Stimulated activated CD4-positive, alpha-beta T cell treated with anti-CD3 and anti-CD28 coated beads, Interleukin-15, amount 100 ng/mL, for 24 hours (primary cell): ENCODE measurements at regions not wholly inside any gene's neighbourhood (a gene's known extent, or its start where the extent isn't known, plus 50 kb on each side); places are given as distances from the start of the nearest gene placed in this dataset.

Source experiments
- DNase-seq: peaks from one replicate; pipeline ENCODE4 v3.0.0-alpha.2; 2020

- DNase-seq = no peak
Measured at GRCh38 chr10:44196336-44196735, 188.6 kb downstream of the CXCL12 start.

DNA sequence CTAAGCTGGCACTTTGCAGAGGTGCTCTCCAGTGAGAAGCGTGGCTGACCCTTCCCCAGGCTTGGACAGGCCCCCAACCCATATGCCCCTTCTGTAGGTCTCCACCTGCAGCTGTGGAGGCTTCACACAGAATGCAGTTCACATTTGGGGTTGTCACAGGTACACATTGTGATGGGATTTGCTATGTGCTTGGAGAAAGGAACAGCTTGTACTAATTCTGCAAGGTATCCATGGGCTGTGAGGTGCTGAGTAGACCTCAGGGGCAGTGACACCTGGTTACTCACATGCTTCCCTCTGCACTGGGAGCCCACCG, 188.9 kb downstream of the CXCL12 start:
- no peak for DNase-seq

DNA sequence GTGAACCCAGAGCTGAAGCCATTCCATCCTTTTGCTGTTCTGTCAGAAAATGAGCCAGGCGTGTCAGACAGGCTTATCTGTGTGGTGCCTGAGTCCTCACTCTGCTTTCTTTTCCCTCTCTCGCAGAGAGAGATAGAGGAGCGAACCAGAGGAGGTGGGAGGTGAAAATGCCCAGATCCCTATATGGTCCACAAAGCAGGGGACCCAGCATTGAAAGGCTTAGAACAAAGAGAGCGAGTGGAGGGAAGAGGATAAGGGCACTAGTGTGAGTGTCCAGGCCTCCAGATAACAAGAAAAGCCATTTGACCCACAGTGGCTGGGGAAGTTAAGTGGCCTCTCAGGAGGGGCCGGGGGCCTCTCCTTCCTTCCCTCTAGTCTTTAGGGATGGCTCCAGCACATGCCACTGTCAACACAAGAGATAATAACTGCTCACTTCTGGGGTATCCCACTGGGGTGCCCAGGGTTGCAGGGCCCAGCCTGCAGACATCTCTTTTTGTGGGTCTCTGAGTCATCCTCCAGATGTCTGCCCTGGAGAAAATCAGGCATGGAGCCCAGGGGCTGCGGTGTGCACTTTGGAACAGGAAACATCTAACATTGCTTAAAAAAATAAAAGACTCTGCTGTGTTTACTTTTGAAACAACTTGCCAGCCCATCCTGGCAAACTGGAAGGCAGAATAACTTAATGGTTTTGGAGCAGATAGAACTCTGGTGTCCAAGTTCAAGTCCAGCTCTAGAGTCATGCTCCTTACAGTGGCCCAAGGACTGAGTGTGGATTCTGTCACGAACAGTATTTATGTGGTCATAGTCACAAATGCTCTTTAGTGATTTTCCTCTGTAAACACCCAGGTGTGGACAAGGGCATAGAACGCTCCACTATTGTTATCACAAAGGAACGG, 189.5 kb downstream of the CXCL12 start:
- DNase-seq = no peak

GRCh38 chr10:44194435-44194834, 190.5 kb downstream of the CXCL12 start:
- DNase-seq = no peak

DNA sequence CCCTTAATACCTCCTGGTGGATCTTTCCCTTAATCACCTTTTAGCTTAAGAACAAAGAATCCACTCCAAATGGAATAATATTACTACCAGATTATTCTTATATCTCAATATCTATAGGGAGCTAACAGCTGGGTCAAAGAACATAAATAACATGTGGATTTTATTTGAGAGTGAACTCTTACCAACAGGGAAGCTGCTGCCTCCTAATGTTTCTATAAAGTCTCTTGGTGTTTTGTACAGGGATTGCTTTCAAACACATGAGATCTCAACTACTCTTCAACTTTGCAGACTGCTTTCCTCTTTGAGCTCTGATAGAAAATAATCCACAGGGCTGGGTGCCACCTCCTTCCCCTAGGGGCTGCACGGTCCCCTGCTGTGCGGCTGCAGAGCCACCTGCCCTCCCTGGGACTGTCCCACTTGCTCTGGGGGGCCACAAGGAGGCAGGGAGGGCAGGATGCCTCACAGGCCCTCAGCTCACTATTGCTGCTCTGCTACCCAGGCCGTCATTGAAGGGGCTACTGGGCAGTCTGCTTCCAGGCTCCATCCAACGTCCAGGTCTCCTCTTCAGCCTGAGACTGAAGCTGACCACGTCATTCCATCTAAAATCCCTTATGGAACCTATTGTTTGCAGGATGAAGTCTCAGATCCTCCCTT, 191.2 kb downstream of the CXCL12 start:
- DNase-seq = no peak

DNA sequence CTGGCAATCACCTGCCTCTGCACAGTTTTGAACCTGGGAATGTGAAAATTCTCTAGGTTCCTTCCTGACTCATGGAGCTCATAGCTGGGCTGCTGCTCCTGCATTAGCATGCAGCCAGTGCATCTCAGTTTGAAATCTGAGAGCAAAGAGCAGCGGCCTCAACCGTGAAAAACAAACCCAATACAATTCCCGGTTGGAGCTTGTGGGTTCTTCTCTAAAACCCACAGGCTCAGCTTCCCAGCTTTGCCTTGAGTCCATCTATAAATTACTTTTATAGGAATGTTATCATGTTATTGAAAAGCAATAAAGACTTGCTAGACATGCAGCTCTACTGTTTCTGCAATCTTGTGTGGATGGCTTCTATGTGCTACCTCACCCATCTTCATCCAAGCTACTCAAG, 191.7 kb downstream of the CXCL12 start:
- DNase-seq = no peak

GRCh38 chr10:44192435-44192834, 192.5 kb downstream of the CXCL12 start:
- DNase-seq = no peak

DNA sequence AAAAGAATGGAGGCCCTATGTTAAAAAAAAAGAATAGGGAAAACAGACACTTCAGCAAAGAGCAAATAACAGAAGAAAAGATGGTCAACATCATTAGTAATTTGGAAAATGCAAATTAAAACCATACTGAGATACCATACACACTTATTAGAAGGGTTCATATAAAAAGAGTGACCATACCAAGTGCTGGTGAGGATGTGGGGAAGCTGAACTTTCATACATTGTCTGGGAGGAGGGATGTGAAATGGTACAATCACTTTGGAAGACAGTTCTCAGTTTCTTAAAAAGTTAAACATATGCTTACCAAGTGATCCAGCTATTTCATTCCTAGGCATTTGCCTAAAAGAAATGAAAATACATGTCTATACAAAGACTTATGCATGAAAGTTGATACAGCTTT, 194.4 kb downstream of the CXCL12 start:
- DNase-seq = no peak

- DNase-seq = no peak
Measured at GRCh38 chr10:44186821-44187220, 198.1 kb downstream of the CXCL12 start.

- no peak for DNase-seq
Measured at GRCh38 chr10:44186150-44186549, 198.7 kb downstream of the CXCL12 start.

DNA sequence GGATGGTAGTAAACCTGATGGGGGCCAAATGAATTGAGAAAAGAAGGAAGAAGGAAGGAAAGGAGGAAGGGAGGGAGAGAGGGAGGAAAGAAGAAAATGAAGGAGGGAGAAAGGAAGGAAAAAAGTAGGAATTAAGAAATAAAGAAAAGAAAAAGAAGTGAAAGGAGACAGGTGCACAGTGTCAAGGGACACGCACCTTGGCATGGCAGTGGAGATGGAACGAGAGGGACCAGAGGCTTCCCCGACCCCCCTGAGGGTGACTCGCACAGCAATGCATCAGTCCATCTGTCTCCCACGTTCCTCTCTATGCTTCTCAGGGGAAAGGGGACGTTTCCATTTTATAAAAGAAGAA, 199.6 kb downstream of the CXCL12 start:
- no peak for DNase-seq

- DNase-seq = no peak
Measured at GRCh38 chr10:44184633-44185314, 200.1 kb downstream of the CXCL12 start.

DNA sequence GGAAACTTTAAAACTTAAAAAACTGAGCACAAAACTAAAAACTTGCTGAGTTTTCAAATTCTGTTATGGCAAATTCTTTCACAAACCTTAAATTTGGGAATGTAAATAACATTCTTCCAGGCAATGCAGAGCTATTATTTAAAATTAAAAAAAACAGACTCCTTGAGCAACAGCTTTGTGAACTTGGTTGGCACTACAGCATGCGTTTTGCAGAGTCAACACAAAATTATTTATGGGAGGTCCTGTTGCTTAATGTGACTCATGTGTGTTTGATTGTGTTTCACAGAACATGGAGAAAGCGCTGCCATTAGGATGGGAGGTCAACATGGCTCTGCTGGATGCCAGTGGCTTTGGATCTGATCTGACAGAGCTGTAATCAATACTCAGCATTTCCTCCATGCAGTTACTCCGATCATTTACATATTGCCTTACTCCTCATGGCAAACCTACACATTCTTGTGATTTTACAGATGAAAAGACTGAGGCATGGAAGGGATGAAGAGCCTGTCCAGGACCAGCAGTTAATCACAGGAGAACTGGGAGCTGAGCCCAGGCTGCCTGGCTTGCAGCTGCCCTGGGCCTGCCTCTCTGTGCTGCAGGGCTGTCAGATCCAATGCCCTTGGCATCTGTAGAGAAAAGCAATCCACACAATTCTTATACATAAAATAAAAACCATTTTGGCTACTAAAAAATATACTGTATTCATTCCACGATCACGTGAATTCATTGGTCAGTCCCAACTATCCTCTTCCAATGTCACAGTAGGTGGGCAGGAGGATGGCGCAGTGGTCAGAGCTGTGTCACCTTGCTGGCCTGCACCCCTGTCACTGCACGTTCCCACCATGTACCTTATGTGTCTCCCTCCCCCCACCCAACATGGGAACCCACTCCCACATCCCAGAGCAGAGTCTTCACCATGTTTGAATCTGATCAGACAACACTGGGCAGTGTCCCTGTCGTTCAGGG, 200.9 kb downstream of the CXCL12 start:
- no peak for DNase-seq

- DNase-seq = no peak
Measured at GRCh38 chr10:44182909-44183308, 202.0 kb downstream of the CXCL12 start.

DNA sequence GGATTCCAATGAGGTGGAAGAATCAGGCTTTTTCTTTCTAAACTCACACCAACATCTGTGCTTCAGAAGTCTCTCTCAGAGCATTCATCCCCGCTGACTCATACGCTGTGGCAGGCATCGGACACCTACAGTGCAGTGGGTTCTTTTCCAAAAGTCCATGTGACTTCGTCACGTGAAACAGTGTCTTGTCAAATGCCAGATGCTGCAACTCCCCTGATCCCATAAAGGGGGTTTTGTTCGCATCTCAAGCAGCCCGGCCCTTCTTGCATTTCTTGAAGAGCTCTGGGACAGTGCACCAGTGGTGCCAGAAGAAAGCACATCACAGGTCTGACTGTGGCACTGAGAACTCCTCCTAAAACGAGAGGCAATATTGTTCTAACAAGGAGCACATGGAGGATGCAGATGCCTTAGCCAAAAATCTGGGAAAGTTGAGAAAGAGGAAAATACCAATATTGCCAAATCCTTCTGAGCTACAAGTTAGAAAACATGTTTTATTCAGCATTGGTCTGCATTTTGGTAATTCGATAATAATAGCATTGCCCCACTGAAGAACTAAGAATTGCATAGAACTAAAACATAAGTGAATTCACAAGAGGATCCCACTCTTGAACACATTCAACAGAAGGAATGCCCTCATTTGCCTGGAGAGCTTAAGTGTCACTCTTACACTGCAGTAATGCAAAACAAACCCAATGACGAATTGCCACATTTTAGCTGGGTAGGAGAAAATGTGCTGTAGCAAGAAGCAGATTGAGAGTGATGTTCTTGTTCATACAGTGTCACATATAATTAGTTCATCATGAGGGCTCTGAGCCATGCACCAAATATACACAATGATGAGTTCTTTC, 204.4 kb downstream of the CXCL12 start:
- DNase-seq = no peak

GRCh38 chr10:44178856-44179255, 206.0 kb downstream of the CXCL12 start:
- no peak for DNase-seq

- no peak for DNase-seq
Measured at GRCh38 chr10:44178281-44178680, 206.6 kb downstream of the CXCL12 start.

DNA sequence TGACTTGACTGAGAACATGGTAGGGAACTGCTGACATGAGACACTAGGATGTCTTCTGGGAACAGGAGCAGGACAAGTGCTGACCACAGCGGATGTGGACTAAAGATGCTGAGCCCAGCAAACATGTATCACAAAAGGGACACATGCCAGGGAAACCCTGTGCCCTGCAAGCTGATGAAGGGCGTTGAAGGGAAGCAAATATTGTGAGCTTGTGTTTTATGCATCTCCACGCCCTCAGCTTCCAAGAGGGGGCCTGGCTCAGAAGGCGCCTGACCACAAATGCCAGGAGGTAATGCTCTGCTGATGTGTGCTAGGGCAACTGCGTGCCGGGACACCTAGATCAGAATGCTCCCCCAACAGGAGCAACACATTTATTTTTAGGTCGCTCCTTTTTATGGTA, 207.3 kb downstream of the CXCL12 start:
- DNase-seq = no peak

DNA sequence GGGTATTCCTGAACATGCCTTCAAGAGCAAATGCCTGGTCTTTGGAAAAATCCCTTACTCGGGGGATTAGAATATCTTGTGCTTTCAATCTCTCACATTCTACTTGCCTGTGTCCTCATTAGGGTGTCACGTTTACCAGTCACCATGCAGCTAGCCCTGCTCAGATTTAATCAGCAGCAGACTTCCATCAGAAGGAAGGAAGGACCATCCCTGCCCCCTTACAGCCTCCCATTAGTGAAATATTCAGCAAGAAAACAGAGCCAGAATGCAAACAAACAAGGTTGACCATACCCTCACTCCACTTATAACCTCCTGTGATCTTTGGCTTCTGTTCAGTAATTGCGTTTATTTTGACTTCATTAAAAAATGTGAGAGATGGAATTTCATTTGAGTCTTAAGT, 208.6 kb downstream of the CXCL12 start:
- no peak for DNase-seq

GRCh38 chr10:44173608-44173894, 211.3 kb downstream of the CXCL12 start:
- DNase-seq = no peak

DNA sequence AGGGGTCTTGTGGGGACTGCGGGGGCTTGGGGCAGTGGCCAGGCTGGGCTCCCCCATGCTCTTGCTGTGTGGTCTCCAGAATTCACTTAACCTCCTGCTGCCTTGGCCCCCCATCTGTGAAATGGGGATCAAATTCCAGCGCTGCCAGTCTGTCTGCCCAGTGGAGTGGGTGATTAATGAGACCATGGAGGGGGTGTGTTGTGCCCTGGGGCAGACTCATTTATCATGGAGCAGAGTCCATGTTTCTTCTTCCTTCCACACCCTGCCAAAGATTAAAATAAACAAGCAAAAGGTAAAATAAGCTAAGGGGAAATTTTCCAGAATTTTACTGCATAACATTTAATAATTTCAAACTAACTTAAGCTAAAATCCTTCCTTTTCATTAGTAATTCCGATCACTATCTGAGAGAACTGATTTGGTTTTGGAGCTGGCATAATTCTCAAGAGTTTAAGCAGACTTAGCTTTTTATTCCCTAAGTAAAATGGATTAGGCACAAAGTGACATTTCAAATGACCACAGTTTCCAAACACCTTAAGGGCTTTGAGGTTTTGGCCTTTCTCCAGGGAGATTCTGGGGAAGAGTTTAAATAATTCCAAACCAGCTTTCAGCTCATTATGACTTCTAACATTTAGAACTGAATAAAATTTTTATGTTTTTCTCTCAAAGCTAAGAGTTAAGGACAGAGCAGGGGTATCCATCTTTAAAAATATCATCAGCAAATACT, 211.9 kb downstream of the CXCL12 start:
- no peak for DNase-seq

GRCh38 chr10:44171765-44172164, 213.1 kb downstream of the CXCL12 start:
- DNase-seq = no peak
